HCT116 (cell line): ENCODE measurements at regions not wholly inside any gene's neighbourhood (a gene's known extent, or its start where the extent isn't known, plus 50 kb on each side); places are given as distances from the start of the nearest gene placed in this dataset.

Experiments
- ATAC-seq: fragments of 200-7000 bp; cut with Tn5 transposase; 2 replicates; pipeline ENCODE4 v1.9.1; 2020; ENCODE audit warnings: mild to moderate bottlenecking, moderate library complexity
- BruUV-seq: library from RNA; stranded (reverse); fragments of 400-500 nt; replicated peaks from 2 replicates; lab custom pipeline; 2021; lab: Mats Ljungman, UMichigan
- CTCF ChIA-PET: fragments of 300-600 bp; sonication (Branson Sonifier 250); formaldehyde crosslinking; loops from one replicate; lab custom pipeline; 2021; ENCODE audit warnings: antibody characterized with exemption; lab: Charles Lee
- POLR2A ChIA-PET: fragments of 300-600, 350-600 bp; sonication (Branson Sonifier 250); formaldehyde crosslinking; loops from one replicate; lab custom pipeline; 2021; ENCODE audit warnings: antibody characterized with exemption; lab: Charles Lee
- RAD21 ChIA-PET, 2 experiments: fragments of 300-600 bp; sonication (Branson Sonifier 250); formaldehyde crosslinking; loops; one replicate each; lab custom pipeline; 2023; ENCODE audit warnings: low total read pairs in 2 of 2; ENCODE audit not compliant: uncharacterized antibody in 2 of 2, unreplicated experiment in 2 of 2, low non-redundant PET in 1 of 2; lab: Charles Lee
- DNase-seq: peaks from one replicate; pipeline ENCODE4 v3.0.0-alpha.2; 2010; ENCODE audit warnings: low read depth, low spot score
- H2AFZ ChIP-seq: fragments of 200-600 bp; shearing (Covaris generic), sonication (generic); 2 replicates; pipeline ENCODE4 v1.6.1; 2017; ENCODE audit warnings: low read depth, mixed run types, mixed read lengths, antibody characterized with exemption, low read length; ENCODE audit not compliant: poor library complexity, severe bottlenecking
- H3K27ac ChIP-seq: 2 replicates; pipeline ENCODE4 v1.5.1; 2012; ENCODE audit warnings: low read depth, low read length
- H3K27me3 ChIP-seq: fragments of 200-600 bp; sonication (generic); 2 replicates; pipeline ENCODE4 v1.6.1; 2016; ENCODE audit warnings: mixed run types, low read length, mixed read lengths; ENCODE audit not compliant: insufficient read depth
- H3K36me3 ChIP-seq, 2 experiments: fragments of 200-500 bp in 1 of 2; fragments of 200-600 bp in 1 of 2; sonication (Bioruptor generic) in 1 of 2; sonication (generic) in 1 of 2; 2 replicates each; pipeline versions ENCODE4 v1.5.1 to v1.6.1; 2014 to 2016; ENCODE audit warnings: low read length in 2 of 2, inconsistent platforms in 1 of 2, mixed read lengths in 1 of 2, mixed run types in 1 of 2; ENCODE audit not compliant: insufficient read depth in 2 of 2, control insufficient read depth in 1 of 2
- H3K4me1 ChIP-seq, 2 experiments: fragments of 200-600 bp in 1 of 2; sonication (generic) in 1 of 2; 2 replicates each; pipeline versions ENCODE4 v1.5.1 to v1.6.1; 2012 to 2017; ENCODE audit warnings: low read length in 2 of 2, inconsistent platforms in 1 of 2, mild to moderate bottlenecking in 1 of 2, mixed read lengths in 1 of 2, mixed run types in 1 of 2, moderate library complexity in 1 of 2; ENCODE audit not compliant: insufficient read depth in 2 of 2, control insufficient read depth in 1 of 2
- H3K4me2 ChIP-seq: fragments of 200-600 bp; sonication (generic); 2 replicates; pipeline ENCODE4 v1.6.1; 2017; ENCODE audit warnings: mixed run types, low read length, mixed read lengths
- H3K4me3 ChIP-seq, 2 experiments: fragments of 200-600 bp in 1 of 2; sonication (generic) in 1 of 2; replicated peaks in 1 of 2; 2 replicates each; pipeline ENCODE4 v1.5.1; 2011 to 2016; ENCODE audit warnings: low read length in 2 of 2, control low read depth in 1 of 2, low read depth in 1 of 2, mild to moderate bottlenecking in 1 of 2, mixed read lengths in 1 of 2, mixed run types in 1 of 2
- H3K79me2 ChIP-seq: fragments of 200-600 bp; sonication (generic); 2 replicates; pipeline ENCODE4 v1.6.1; 2017; ENCODE audit warnings: mild to moderate bottlenecking, mixed run types, low read length, moderate library complexity, mixed read lengths; ENCODE audit not compliant: insufficient read depth
- H3K9ac ChIP-seq: fragments of 200-600 bp; sonication (generic); 2 replicates; pipeline ENCODE4 v1.6.1; 2016; ENCODE audit warnings: low read length, mixed read lengths
- H3K9me2 ChIP-seq: fragments of 200-600 bp; sonication (generic), shearing (Covaris generic); 2 replicates; pipeline ENCODE4 v1.6.1; 2017; ENCODE audit warnings: mixed run types, mild to moderate bottlenecking, moderate library complexity; ENCODE audit not compliant: insufficient read depth
- H3K9me3 ChIP-seq, 2 experiments: fragments of 200-500 bp in 1 of 2; fragments of 200-600 bp in 1 of 2; sonication (Bioruptor generic) in 1 of 2; sonication (generic) in 1 of 2; 2 replicates each; pipeline ENCODE4 v1.6.1; 2014 to 2017; ENCODE audit warnings: low read length in 2 of 2, mixed read lengths in 2 of 2, inconsistent platforms in 1 of 2, low read depth in 1 of 2, mild to moderate bottlenecking in 1 of 2, mixed run types in 1 of 2, moderate library complexity in 1 of 2; ENCODE audit not compliant: control insufficient read depth in 1 of 2, insufficient read depth in 1 of 2
- H4K20me1 ChIP-seq: fragments of 200-600 bp; sonication (generic), shearing (Covaris generic); 2 replicates; pipeline ENCODE4 v1.6.1; 2017; ENCODE audit warnings: mixed run types, mild to moderate bottlenecking, moderate library complexity; ENCODE audit not compliant: insufficient read depth
- CBX3 ChIP-seq: IDR thresholded peaks from 2 replicates; pipeline ENCODE4 v1.6.1; 2012; ENCODE audit warnings: low read depth
- CEBPB ChIP-seq: IDR thresholded peaks from 2 replicates; pipeline ENCODE4 v1.6.1; 2012; ENCODE audit warnings: low read depth
- CTCF ChIP-seq, 3 experiments: fragments of 200-600 bp in 1 of 3; sonication (generic) in 1 of 3; IDR thresholded peaks in 2 of 3; conservative IDR thresholded peaks in 1 of 3; 2 replicates each; pipeline ENCODE4 v1.5.1; 2012 to 2017; ENCODE audit warnings: low read depth in 2 of 3, low read length in 2 of 3, antibody characterized with exemption in 1 of 3, borderline replicate concordance in 1 of 3, control low read depth in 1 of 3, mild to moderate bottlenecking in 1 of 3, mixed read lengths in 1 of 3, mixed run types in 1 of 3, moderate library complexity in 1 of 3; ENCODE audit not compliant: insufficient read depth in 1 of 3
- EGR1 ChIP-seq: IDR thresholded peaks from 2 replicates; pipeline ENCODE4 v1.6.1; 2012; ENCODE audit warnings: low read depth
- EZH2 ChIP-seq: fragments of 200-600 bp; sonication (generic); IDR thresholded peaks from 2 replicates; pipeline ENCODE4 v1.6.1; 2017; ENCODE audit warnings: antibody characterized with exemption, mixed run types
- EZH2phosphoT487 ChIP-seq: fragments of 200-600 bp; IDR thresholded peaks from 2 replicates; pipeline ENCODE4 v1.6.1; 2018; ENCODE audit warnings: antibody characterized with exemption, borderline replicate concordance
- JUND ChIP-seq: IDR thresholded peaks from 2 replicates; pipeline ENCODE4 v1.6.1; 2012
- MAX ChIP-seq: IDR thresholded peaks from 2 replicates; pipeline ENCODE4 v1.6.1; 2012
- POLR2AphosphoS5 ChIP-seq: IDR thresholded peaks from 2 replicates; pipeline ENCODE4 v1.6.1; 2011; ENCODE audit warnings: mild to moderate bottlenecking, low read depth, low read length, moderate library complexity
- RAD21 ChIP-seq: IDR thresholded peaks from 2 replicates; pipeline ENCODE4 v1.6.1; 2012; ENCODE audit warnings: low read depth, mild to moderate bottlenecking
- SIN3A ChIP-seq: IDR thresholded peaks from 2 replicates; pipeline ENCODE4 v1.6.1; 2012; ENCODE audit warnings: low read depth
- SP1 ChIP-seq: IDR thresholded peaks from 2 replicates; pipeline ENCODE4 v1.6.1; 2012; ENCODE audit warnings: low read depth
- SRF ChIP-seq: IDR thresholded peaks from 2 replicates; pipeline ENCODE4 v1.6.1; 2012; ENCODE audit warnings: low read depth
- TCF7L2 ChIP-seq: IDR thresholded peaks from 2 replicates; pipeline ENCODE4 v1.7.0; 2011; ENCODE audit warnings: borderline replicate concordance, inconsistent platforms; ENCODE audit not compliant: insufficient read depth, insufficient read length; ENCODE audit errors: extremely low read depth
- YY1 ChIP-seq: IDR thresholded peaks from 2 replicates; pipeline ENCODE4 v1.6.1; 2011; ENCODE audit warnings: low read length, low read depth, moderate library complexity, mild to moderate bottlenecking; ENCODE audit not compliant: insufficient replicate concordance; ENCODE audit errors: extremely low read depth
- ZBTB33 ChIP-seq: IDR thresholded peaks from 2 replicates; pipeline ENCODE4 v1.6.1; 2011; ENCODE audit warnings: mild to moderate bottlenecking, low read length, moderate library complexity; ENCODE audit not compliant: insufficient replicate concordance; ENCODE audit errors: extremely low read depth
- ZFX ChIP-seq: fragments of 450-650 bp; IDR thresholded peaks from 2 replicates; pipeline ENCODE4 v1.6.1; 2017
- ZNF274 ChIP-seq: fragments of 200-500 bp; sonication (Bioruptor generic); IDR thresholded peaks from 2 replicates; pipeline ENCODE4 v1.6.1; 2014; ENCODE audit warnings: mild to moderate bottlenecking, low read depth, low read length, inconsistent platforms
- intact Hi-C: fragments of 100-400 bp; cut with micrococcal nuclease; formaldehyde crosslinking; loops from 2 replicates; pipeline ENCODE4 v1.10.0; 2022

GRCh38 chr6:104282581-104282980, 577.1 kb downstream of the HACE1 start:
- BruUV-seq, result no TSS peak
- intact Hi-C loops, result no loop called here
- ChIA-PET RAD21 (no interaction called here), CTCF (no interaction called here), POLR2A (no interaction called here)
- H3K9me3 ChIP-seq, result no peaks in the 10 kb centered on the region
- no peak overlapping the region for H2AFZ ChIP-seq
- no peak overlapping the region for H3K4me3 ChIP-seq
- H3K4me1 ChIP-seq, result no peaks in the 10 kb centered on the region
- H3K79me2 ChIP-seq, result no peaks in the 10 kb centered on the region
- DNase-seq, result no peak
- no peaks in the 10 kb centered on the region for H4K20me1 ChIP-seq
- no peak overlapping the region for H3K27ac ChIP-seq
- ATAC-seq, result no peak
- no peaks in the 10 kb centered on the region for H3K36me3 ChIP-seq
- H3K9ac ChIP-seq, result no peak overlapping the region
- H3K9me2 ChIP-seq, result no peaks in the 10 kb centered on the region
- TF ChIP-seq JUND (no peak), POLR2AphosphoS5 (no peak), CBX3 (no peak), ZFX (no peak), MAX (no peak), EGR1 (no peak), SRF (no peak), EZH2 (no peak)
- H3K27me3 ChIP-seq, result no peaks in the 10 kb centered on the region
- H3K4me2 ChIP-seq, result no peak overlapping the region

- ChIA-PET POLR2A (no interaction called here), RAD21 (no interaction called here), CTCF (no interaction called here)
- Histone ChIP-seq H2AFZ (no peak overlapping the region), H3K79me2 (no peaks in the 10 kb centered on the region), H3K4me1 (no peaks in the 10 kb centered on the region), H3K27ac (no peak overlapping the region), H3K27me3 (no peaks in the 10 kb centered on the region), H4K20me1 (no peaks in the 10 kb centered on the region), H3K36me3 (no peaks in the 10 kb centered on the region), H3K4me2 (no peak overlapping the region), H3K9ac (no peak overlapping the region), H3K4me3 (no peak overlapping the region), H3K9me3 (no peaks in the 10 kb centered on the region), H3K9me2 (no peaks in the 10 kb centered on the region)
- TF ChIP-seq EZH2phosphoT487, result no peak
- no peak for TF ChIP-seq SP1
- TF ChIP-seq ZNF274, result no peak
- TF ChIP-seq EGR1, result no peak
- no peak for TF ChIP-seq ZBTB33
- TF ChIP-seq RAD21, result peak; percentile 30; the same call in 1 of the 2 replicates
- TF ChIP-seq TCF7L2, result no peak
- TF ChIP-seq CTCF (IDR thresholded peaks at IDR 0.05 in 2 of 3, conservative IDR thresholded peaks at IDR 0.05 in 1 of 3; ENCODE audit: borderline replicate concordance in 1 of 3, insufficient read depth in 1 of 3, low read depth in 2 of 3, low read length in 2 of 3), result peak in 2 of 3 experiments; percentile 16 to 32; a peak in 2 of 6 replicates
- no peak for TF ChIP-seq SIN3A
- no peak for TF ChIP-seq CEBPB
- no peak for TF ChIP-seq YY1
- intact Hi-C loops, result no loop called here
- DNase-seq, result peak; percentile 6
- ATAC-seq, result no peak; the same call in 1 of the 2 replicates
- BruUV-seq, result no TSS peak
Measured at GRCh38 chr6:104281370-104281769, 578.3 kb downstream of the HACE1 start.
